Cardiac muscle cell (in vitro differentiated cells and primary cell): ENCODE measurements at regions not wholly inside any gene's neighbourhood (a gene's known extent, or its start where the extent isn't known, plus 50 kb on each side); places are given as distances from the start of the nearest gene placed in this dataset.
A peak's percentile ranks its signal among the peaks of the same experiment; 100 is the strongest.

Source experiments
- DNase-seq, 2 donors: peaks; one replicate each; pipeline versions ENCODE4 v3.0.0 to v3.0.0-alpha.2; 2010 to 2017; ENCODE audit warnings: low read depth in 1 of 2, low spot score in 1 of 2
- H3K27ac ChIP-seq: fragments of 200-600 bp; sonication (generic); 2 replicates; pipeline ENCODE4 v1.5.1; 2016
- H3K27me3 ChIP-seq: fragments of 200-600 bp; sonication (generic); 2 replicates; pipeline ENCODE4 v1.6.0; 2016; ENCODE audit warnings: control low read depth
- H3K36me3 ChIP-seq: fragments of 200-600 bp; sonication (generic); 2 replicates; pipeline ENCODE4 v1.5.1; 2016; ENCODE audit warnings: control low read depth
- H3K4me1 ChIP-seq: fragments of 200-600 bp; sonication (generic); 2 replicates; pipeline ENCODE4 v1.8.1; 2017; ENCODE audit warnings: low read depth, mild to moderate bottlenecking, mixed run types
- H3K4me3 ChIP-seq: fragments of 200-600 bp; sonication (generic); 2 replicates; pipeline ENCODE4 v1.5.1; 2016; ENCODE audit warnings: mild to moderate bottlenecking
- H3K9me3 ChIP-seq: fragments of 200-600 bp; sonication (generic); 2 replicates; pipeline ENCODE4 v1.5.1; 2017; ENCODE audit warnings: low read depth, mild to moderate bottlenecking, control low read depth
- CTCF ChIP-seq: IDR thresholded peaks from 2 replicates; pipeline ENCODE4 v1.5.1; 2012; ENCODE audit warnings: low read depth, mild to moderate bottlenecking, low read length

- DNase-seq, result peak in 1 of 2 donors; percentile 27
- H3K4me1 ChIP-seq, result peaks cover 7% of the 10 kb centered on the region
- H3K27ac ChIP-seq, result no peak overlapping the region
- H3K36me3 ChIP-seq, result no peaks in the 10 kb centered on the region
- no peaks in the 10 kb centered on the region for H3K27me3 ChIP-seq
- no peak for TF ChIP-seq CTCF
- no peaks in the 10 kb centered on the region for H3K9me3 ChIP-seq
- no peak overlapping the region for H3K4me3 ChIP-seq
Observed at GRCh38 chr18:27762054-27762453, 414.9 kb downstream of the CDH2 start.

- TF ChIP-seq CTCF, result no peak
- H3K27ac ChIP-seq, result no peak overlapping the region
Observed at GRCh38 chr18:27752944-27753343, 424.0 kb downstream of the CDH2 start.

GRCh38 chr18:27750923-27751322, 426.0 kb downstream of the CDH2 start:
- TF ChIP-seq CTCF, result no peak

More at GRCh38 chr18:27752944-27753343, 424.0 kb downstream of the CDH2 start:
- Histone ChIP-seq H3K4me1 (peaks cover 6% of the 10 kb centered on the region), H3K9me3 (no peaks in the 10 kb centered on the region), H3K36me3 (no peaks in the 10 kb centered on the region), H3K4me3 (no peak overlapping the region), H3K27me3 (no peaks in the 10 kb centered on the region)
- no peak for DNase-seq

GRCh38 chr18:27750014-27750413, 426.9 kb downstream of the CDH2 start:
- Histone ChIP-seq H3K4me3 (no peak overlapping the region), H3K27ac (no peak overlapping the region), H3K27me3 (no peaks in the 10 kb centered on the region), H3K4me1 (peaks cover 6% of the 10 kb centered on the region), H3K9me3 (no peaks in the 10 kb centered on the region), H3K36me3 (no peaks in the 10 kb centered on the region)
- TF ChIP-seq CTCF, result peak; percentile 80
- peak; percentile 81 to 86 for DNase-seq

More at GRCh38 chr18:27750923-27751322, 426.0 kb downstream of the CDH2 start:
- no peaks in the 10 kb centered on the region for H3K9me3 ChIP-seq
- H3K27me3 ChIP-seq, result no peaks in the 10 kb centered on the region
- H3K4me1 ChIP-seq, result peaks cover 6% of the 10 kb centered on the region
- H3K27ac ChIP-seq, result no peak overlapping the region
- DNase-seq, result no peak
- no peaks in the 10 kb centered on the region for H3K36me3 ChIP-seq
- H3K4me3 ChIP-seq, result no peak overlapping the region

- TF ChIP-seq CTCF, result no peak
- DNase-seq, result no peak
Observed at GRCh38 chr18:27749194-27749593, 427.7 kb downstream of the CDH2 start.

GRCh38 chr18:27746241-27746640, 430.7 kb downstream of the CDH2 start:
- H3K4me1 ChIP-seq, result peaks cover 6% of the 10 kb centered on the region
- H3K9me3 ChIP-seq, result no peaks in the 10 kb centered on the region
- DNase-seq, result no peak
- no peak overlapping the region for H3K27ac ChIP-seq
- H3K27me3 ChIP-seq, result no peaks in the 10 kb centered on the region
- no peaks in the 10 kb centered on the region for H3K36me3 ChIP-seq
- no peak overlapping the region for H3K4me3 ChIP-seq
- no peak for TF ChIP-seq CTCF

More at GRCh38 chr18:27749194-27749593, 427.7 kb downstream of the CDH2 start:
- H3K36me3 ChIP-seq, result no peaks in the 10 kb centered on the region
- no peaks in the 10 kb centered on the region for H3K9me3 ChIP-seq
- no peak overlapping the region for H3K27ac ChIP-seq
- H3K27me3 ChIP-seq, result no peaks in the 10 kb centered on the region
- H3K4me1 ChIP-seq, result peaks cover 6% of the 10 kb centered on the region
- no peak overlapping the region for H3K4me3 ChIP-seq
